BLaER1 treated with 17β-estradiol and CSF1 and Interleukin-3, amounts not matched to agents 10 nM and 100 nM (cell line): ENCODE measurements at regions not wholly inside any gene's neighbourhood (a gene's known extent, or its start where the extent isn't known, plus 50 kb on each side); places are given as distances from the start of the nearest gene placed in this dataset.

Source experiments
- H3K27ac ChIP-seq, 11 experiments: shearing (Covaris generic); formaldehyde crosslinking; 2 replicates each; pipeline ENCODE4 v1.8.1; 2022
- H3K27me3 ChIP-seq, 11 experiments: shearing (Covaris generic); formaldehyde crosslinking; 2 replicates each; pipeline ENCODE4 v1.8.1; 2022
- H3K36me3 ChIP-seq, 11 experiments: shearing (Covaris generic); formaldehyde crosslinking; 2 replicates each; pipeline ENCODE4 v1.8.1; 2022
- H3K4me1 ChIP-seq, 10 experiments: shearing (Covaris generic); formaldehyde crosslinking; 2 replicates each; pipeline ENCODE4 v1.8.1; 2022
- H3K4me2 ChIP-seq, 11 experiments: shearing (Covaris generic); formaldehyde crosslinking; 2 replicates each; pipeline ENCODE4 v1.8.1; 2022
- H3K4me3 ChIP-seq, 10 experiments: shearing (Covaris generic); formaldehyde crosslinking; 2 replicates each; pipeline ENCODE4 v1.8.1; 2022
- H3K9ac ChIP-seq, 11 experiments: shearing (Covaris generic); formaldehyde crosslinking; 2 replicates each; pipeline ENCODE4 v1.8.1; 2022
- H3K9me3 ChIP-seq, 11 experiments: shearing (Covaris generic); formaldehyde crosslinking; replicated peaks in 1 of 11; 2 replicates each; pipeline ENCODE4 v1.8.1; 2022
- H4K20me1 ChIP-seq, 11 experiments: shearing (Covaris generic); formaldehyde crosslinking; 2 replicates each; pipeline ENCODE4 v1.8.1; 2022
- Cebpa-rat ChIP-seq, 11 experiments: shearing (Covaris generic); IDR thresholded peaks; 2 replicates each; pipeline ENCODE4 v1.8.1; 2022

DNA sequence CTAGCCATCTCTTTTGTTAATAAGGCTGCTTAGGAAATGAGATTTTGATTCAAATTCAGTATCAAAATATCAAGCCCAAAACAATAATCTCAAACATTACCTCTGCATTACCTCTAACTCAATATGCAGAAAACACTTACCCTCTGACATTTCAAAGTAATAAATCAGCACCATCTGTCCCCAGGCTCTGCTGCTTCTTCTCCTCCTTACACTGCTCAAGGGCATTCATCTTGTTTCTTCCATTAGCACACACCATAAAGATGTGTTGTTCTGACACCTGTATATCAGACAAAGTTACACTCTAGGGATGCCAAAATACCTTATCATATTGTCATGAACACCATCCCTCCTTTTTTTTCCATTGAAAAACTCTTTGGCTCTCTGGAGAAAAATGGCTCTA is 1630.3 kb downstream of the RPA4 start:
- H3K27ac ChIP-seq, result no peak overlapping the region
- H3K4me2 ChIP-seq, result no peak overlapping the region
- H3K9me3 ChIP-seq, result no peaks in the 10 kb centered on the region
- TF ChIP-seq Cebpa-rat (IDR thresholded peaks at IDR 0.05), result no peak
- H3K9ac ChIP-seq, result no peak overlapping the region
- no peaks in the 10 kb centered on the region for H3K4me1 ChIP-seq
- H3K27me3 ChIP-seq, result peaks cover 70 to 99% (median 90%) of the 10 kb centered on the region in 11 experiments
- H3K36me3 ChIP-seq, result no peaks in the 10 kb centered on the region
- no peak overlapping the region for H3K4me3 ChIP-seq
- no peaks in the 10 kb centered on the region for H4K20me1 ChIP-seq

DNA sequence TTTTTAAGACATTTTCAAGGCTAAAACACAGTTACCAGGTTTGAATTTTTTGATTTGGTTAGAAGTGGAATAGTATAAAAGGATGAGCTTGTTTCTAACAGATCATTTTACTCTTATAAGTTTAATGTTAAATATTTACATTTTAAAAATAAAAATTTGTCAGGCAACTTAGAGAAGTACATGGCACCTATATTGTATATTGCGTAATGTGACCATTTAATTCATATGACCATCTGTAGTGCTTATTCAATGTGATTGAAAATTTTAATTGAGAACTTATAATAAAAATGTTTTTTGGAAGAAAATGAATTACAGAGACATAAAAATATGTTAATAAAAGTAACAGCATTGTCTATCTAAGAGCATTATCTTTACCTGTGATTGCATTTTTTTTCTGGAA is 1632.4 kb downstream of the RPA4 start:
- no peaks in the 10 kb centered on the region for H3K4me1 ChIP-seq
- no peaks in the 10 kb centered on the region for H4K20me1 ChIP-seq
- peaks cover 68 to 92% (median 87%) of the 10 kb centered on the region in 11 experiments for H3K27me3 ChIP-seq
- no peak overlapping the region for H3K4me2 ChIP-seq
- H3K9ac ChIP-seq, result no peak overlapping the region
- no peak overlapping the region for H3K4me3 ChIP-seq
- no peak; a peak in 1 of 22 replicates for TF ChIP-seq Cebpa-rat (IDR thresholded peaks at IDR 0.05)
- no peaks in the 10 kb centered on the region for H3K9me3 ChIP-seq
- no peak overlapping the region for H3K27ac ChIP-seq
- no peaks in the 10 kb centered on the region for H3K36me3 ChIP-seq

DNA sequence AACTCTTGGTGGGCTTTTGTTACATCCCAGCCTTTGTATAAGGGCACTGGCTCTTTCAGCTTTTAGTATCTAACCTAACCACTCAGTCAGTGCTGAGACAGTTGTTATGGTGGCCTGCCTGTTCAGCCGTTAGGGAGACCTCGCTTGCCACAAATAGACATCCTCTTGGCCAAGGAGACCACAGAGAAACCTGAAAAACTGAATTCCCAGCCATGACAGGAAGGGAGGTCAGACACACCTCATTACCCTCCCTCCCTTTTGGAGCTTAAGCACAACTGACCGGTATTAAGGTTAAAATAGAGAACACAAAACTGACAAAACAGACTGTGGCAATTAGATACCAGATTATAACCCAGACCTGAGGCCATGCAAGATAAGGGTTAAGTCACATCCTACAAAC is 1639.3 kb downstream of the RPA4 start:
- H3K9me3 ChIP-seq, result no peaks in the 10 kb centered on the region
- peaks cover 0 to 5% (median 0%) of the 10 kb centered on the region in 10 experiments; a peak in 2 of 20 replicates for H3K4me1 ChIP-seq
- H3K9ac ChIP-seq, result no peak overlapping the region
- no peaks in the 10 kb centered on the region for H4K20me1 ChIP-seq
- H3K27ac ChIP-seq, result no peak overlapping the region
- peak overlapping the region in 7 of 11 experiments; percentile 15 to 42 (median 28); a peak in 7 of 22 replicates for H3K4me2 ChIP-seq
- peaks cover 41 to 66% (median 58%) of the 10 kb centered on the region in 11 experiments for H3K27me3 ChIP-seq
- TF ChIP-seq Cebpa-rat (IDR thresholded peaks at IDR 0.05), result no peak
- no peaks in the 10 kb centered on the region for H3K36me3 ChIP-seq
- H3K4me3 ChIP-seq, result no peak overlapping the region

DNA sequence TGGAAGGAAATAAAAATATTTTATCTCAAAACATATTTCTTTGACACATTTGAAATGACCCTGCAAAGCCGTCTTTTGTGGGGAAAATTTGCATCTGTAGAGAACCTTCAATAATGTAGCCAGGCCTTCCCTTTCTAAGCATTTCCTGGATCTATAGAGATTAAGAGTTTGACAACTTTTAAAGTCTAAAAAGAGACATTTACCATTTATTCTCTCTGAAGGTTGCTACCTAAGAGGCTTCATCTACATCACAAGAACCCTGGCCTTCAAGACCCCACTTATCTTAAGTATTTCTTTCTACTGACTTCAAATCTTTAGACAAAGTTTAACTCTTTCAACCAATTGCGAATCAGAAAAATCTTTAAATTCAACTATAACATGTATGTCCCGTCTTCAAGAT is 1639.8 kb downstream of the RPA4 start:
- no peak overlapping the region for H3K4me2 ChIP-seq
- H3K36me3 ChIP-seq, result no peaks in the 10 kb centered on the region
- TF ChIP-seq Cebpa-rat (IDR thresholded peaks at IDR 0.05), result no peak
- peaks cover 0 to 5% (median 0%) of the 10 kb centered on the region in 10 experiments; a peak in 2 of 20 replicates for H3K4me1 ChIP-seq
- H3K9ac ChIP-seq, result no peak overlapping the region
- H3K27ac ChIP-seq, result no peak overlapping the region
- no peaks in the 10 kb centered on the region for H4K20me1 ChIP-seq
- no peaks in the 10 kb centered on the region for H3K9me3 ChIP-seq
- peaks cover 36 to 66% (median 58%) of the 10 kb centered on the region in 11 experiments for H3K27me3 ChIP-seq
- H3K4me3 ChIP-seq, result no peak overlapping the region

DNA sequence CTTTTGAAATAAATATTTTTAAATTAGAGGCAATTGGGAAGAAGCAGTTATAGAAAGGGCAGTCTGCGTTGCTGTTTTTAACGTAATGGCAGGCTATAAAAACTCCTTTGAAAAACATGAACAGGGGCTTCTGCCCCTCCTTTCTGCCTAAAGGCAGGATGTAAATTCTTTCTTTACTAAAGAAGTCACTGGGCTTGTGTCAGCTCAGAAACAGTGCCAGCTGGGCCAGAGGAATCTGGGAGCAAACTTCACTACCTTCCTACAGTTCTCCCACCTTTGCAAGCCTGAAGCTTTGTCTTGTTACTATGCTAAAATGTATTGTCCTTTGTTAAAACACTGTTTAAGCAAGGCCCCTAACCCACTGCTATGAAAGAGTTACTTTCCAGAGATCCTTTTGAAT is 1664.8 kb downstream of the RPA4 start:
- Histone ChIP-seq H3K27ac (no peak overlapping the region), H3K4me2 (no peak overlapping the region), H3K36me3 (no peaks in the 10 kb centered on the region), H3K4me1 (no peaks in the 10 kb centered on the region), H4K20me1 (no peaks in the 10 kb centered on the region; a peak in 1 of 22 replicates), H3K4me3 (no peak overlapping the region), H3K9ac (no peak overlapping the region), H3K27me3 (peaks cover 54 to 97% (median 89%) of the 10 kb centered on the region in 11 experiments), H3K9me3 (0 out of 22 replicates have a peak, but pooled peaks cover 0 to 3% (median 0%) of the 10 kb centered on the region in 11 experiments)
- TF ChIP-seq Cebpa-rat (IDR thresholded peaks at IDR 0.05), result no peak

- Histone ChIP-seq H4K20me1 (no peaks in the 10 kb centered on the region), H3K9ac (no peak overlapping the region), H3K4me1 (no peaks in the 10 kb centered on the region), H3K4me3 (no peak overlapping the region), H3K9me3 (no peaks in the 10 kb centered on the region), H3K4me2 (no peak overlapping the region), H3K27me3 (peaks cover 34 to 88% (median 73%) of the 10 kb centered on the region in 11 experiments), H3K36me3 (no peaks in the 10 kb centered on the region), H3K27ac (no peak overlapping the region)
- no peak for TF ChIP-seq Cebpa-rat (IDR thresholded peaks at IDR 0.05)
These were observed 1685.1 kb downstream of the RPA4 start for GRCh38 chrX:98568795-98569194.

DNA sequence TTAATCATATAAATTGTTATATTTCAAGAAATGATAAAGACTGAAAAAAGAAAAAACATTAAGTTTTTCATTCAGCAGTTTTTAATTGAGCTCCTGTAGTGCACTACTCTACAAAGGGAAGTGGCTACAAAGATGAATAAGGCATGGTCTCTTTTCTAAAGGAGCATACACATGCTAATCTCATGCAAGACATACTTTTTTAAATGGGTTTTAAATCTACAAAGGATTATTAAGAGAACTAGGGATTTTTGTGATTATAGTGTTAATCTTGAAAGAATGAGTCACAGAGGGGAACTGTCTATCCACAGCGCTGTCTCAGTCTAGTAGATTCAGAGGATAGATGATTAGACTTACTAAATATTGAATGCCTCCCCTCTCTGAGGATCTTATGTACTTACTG is 1722.2 kb downstream of the RPA4 start:
- Histone ChIP-seq H3K27ac (no peak overlapping the region), H3K9me3 (no peaks in the 10 kb centered on the region; a peak in 1 of 22 replicates), H3K9ac (no peak overlapping the region), H3K4me2 (no peak overlapping the region), H4K20me1 (no peaks in the 10 kb centered on the region), H3K4me3 (no peak overlapping the region), H3K27me3 (peaks cover 37 to 82% (median 74%) of the 10 kb centered on the region in 11 experiments), H3K36me3 (no peaks in the 10 kb centered on the region), H3K4me1 (no peaks in the 10 kb centered on the region)
- no peak for TF ChIP-seq Cebpa-rat (IDR thresholded peaks at IDR 0.05)

DNA sequence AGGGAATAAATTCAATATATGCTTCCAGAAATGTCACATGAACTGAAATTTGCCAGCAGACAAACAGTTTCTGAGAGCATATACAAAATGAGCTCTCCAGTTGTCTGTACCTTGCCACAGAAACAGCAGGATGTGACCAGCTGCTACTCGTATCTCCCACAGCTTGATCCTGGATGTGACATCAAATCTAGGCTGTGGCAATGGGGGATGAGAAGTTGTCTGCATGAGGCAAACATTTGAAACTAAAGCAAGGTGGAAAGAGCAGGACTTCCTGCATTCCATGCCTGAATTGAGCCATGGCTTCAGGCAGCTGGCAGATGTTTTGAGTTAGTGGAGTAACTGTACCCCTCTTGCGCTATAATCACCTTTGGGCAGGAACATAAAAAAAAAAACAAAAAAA is 1724.0 kb downstream of the RPA4 start:
- Histone ChIP-seq H3K4me2 (no peak overlapping the region), H3K4me3 (no peak overlapping the region)
- TF ChIP-seq Cebpa-rat (IDR thresholded peaks at IDR 0.05), result no peak

DNA sequence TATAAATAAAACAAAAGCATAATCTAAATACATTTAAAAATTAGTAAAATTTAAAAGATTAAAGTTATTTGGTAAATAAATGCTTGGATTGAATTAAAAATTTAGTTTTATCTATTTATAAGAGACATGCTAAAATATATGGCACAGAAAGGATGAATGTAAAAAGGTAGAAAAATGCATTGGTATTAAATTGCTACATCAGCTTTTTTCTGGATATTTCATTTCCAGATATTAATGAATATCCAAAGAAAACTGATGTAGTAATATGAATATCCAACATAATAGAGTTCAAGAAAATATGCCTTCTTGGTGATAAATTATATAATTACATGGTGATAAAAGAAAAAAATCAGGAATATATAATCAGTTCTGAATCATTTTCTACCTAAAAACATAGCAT is 1743.9 kb downstream of the RPA4 start:
- no peaks in the 10 kb centered on the region for H3K4me1 ChIP-seq

More for the DNA sequence above, 1724.0 kb downstream of the RPA4 start:
- no peaks in the 10 kb centered on the region for H4K20me1 ChIP-seq
- H3K4me1 ChIP-seq, result no peaks in the 10 kb centered on the region
- H3K27ac ChIP-seq, result no peak overlapping the region
- no peaks in the 10 kb centered on the region for H3K9me3 ChIP-seq
- H3K9ac ChIP-seq, result no peak overlapping the region
- no peaks in the 10 kb centered on the region for H3K36me3 ChIP-seq
- H3K27me3 ChIP-seq, result peaks cover 50 to 90% (median 84%) of the 10 kb centered on the region in 11 experiments

DNA sequence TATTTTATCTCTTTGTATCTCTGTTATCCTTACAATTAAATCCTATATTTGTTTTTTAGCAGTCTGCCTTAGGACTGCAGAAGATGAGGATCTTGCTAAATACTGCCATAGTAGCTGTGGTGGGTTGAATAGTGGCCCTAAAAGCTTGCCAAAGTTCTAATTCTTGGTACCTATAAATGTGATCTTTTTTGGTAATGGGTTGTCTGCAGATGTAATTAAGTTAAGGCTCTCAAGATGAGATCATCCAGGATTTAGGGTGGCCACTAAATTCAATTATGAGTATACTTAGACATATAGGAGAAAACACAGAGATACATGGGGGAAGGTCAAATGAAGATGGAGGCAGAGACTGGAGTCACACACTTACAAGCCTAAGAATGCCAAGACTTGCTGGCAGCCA is 1753.7 kb downstream of the RPA4 start:
- no peak overlapping the region for H3K9ac ChIP-seq
- no peak overlapping the region for H3K4me2 ChIP-seq
- H4K20me1 ChIP-seq, result no peaks in the 10 kb centered on the region
- no peaks in the 10 kb centered on the region for H3K4me1 ChIP-seq
- H3K36me3 ChIP-seq, result no peaks in the 10 kb centered on the region
- H3K9me3 ChIP-seq, result peaks cover 0 to 15% (median 0%) of the 10 kb centered on the region in 11 experiments; a peak in 5 of 22 replicates
- peaks cover 25 to 93% (median 74%) of the 10 kb centered on the region in 11 experiments for H3K27me3 ChIP-seq
- no peak for TF ChIP-seq Cebpa-rat (IDR thresholded peaks at IDR 0.05)
- no peak overlapping the region for H3K4me3 ChIP-seq
- no peak overlapping the region for H3K27ac ChIP-seq

More for the DNA sequence above, 1743.9 kb downstream of the RPA4 start:
- no peak overlapping the region for H3K4me2 ChIP-seq
- H3K4me3 ChIP-seq, result no peak overlapping the region
- no peak overlapping the region for H3K9ac ChIP-seq
- H4K20me1 ChIP-seq, result no peaks in the 10 kb centered on the region
- TF ChIP-seq Cebpa-rat (IDR thresholded peaks at IDR 0.05), result no peak
- H3K9me3 ChIP-seq, result peaks cover 0 to 13% (median 0%) of the 10 kb centered on the region in 11 experiments; a peak in 3 of 22 replicates
- no peaks in the 10 kb centered on the region for H3K36me3 ChIP-seq
- peaks cover 45 to 85% (median 68%) of the 10 kb centered on the region in 11 experiments for H3K27me3 ChIP-seq
- H3K27ac ChIP-seq, result no peak overlapping the region
